DMS153 treated with DMSO at 0.1 percent for 48 hours (cell line): ENCODE measurements at regions not wholly inside any gene's neighbourhood (a gene's known extent, or its start where the extent isn't known, plus 50 kb on each side); places are given as distances from the start of the nearest gene placed in this dataset.
"Not testable (repeated sequence)": the region's sequence is repeated elsewhere in the genome, so short reads cannot be mapped to it uniquely, and the experiment has no call there.

Experiments
- DNase-seq: peaks from one replicate; lab custom pipeline; 2025; ENCODE audit not compliant: unreplicated experiment; lab: John Stamatoyannopoulos, UW

- DNase-seq: no peak
Observed at GRCh38 chr3:178099862-178100261, 436.4 kb upstream of the KCNMB2 start.

DNA sequence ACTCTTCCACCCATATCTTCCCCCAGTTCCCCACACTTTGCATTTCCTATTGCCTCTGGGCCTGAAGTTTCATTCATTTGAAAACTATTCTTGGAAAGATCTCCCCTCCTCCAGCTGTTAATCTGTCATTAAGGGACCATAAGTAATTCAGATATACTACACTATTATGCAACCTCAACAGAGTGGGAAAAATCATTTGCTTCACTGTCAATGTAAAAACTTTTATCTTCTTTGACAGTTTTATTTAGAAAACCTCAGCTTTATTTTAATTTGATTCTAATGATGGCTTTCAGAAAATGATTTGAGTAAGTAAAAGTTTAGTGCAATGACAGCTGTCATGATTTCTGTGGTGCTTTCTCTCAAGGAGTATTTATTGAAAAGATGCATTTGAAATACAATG lies 435.3 kb upstream of the KCNMB2 start:
- no peak for DNase-seq

- DNase-seq: no peak
Observed at GRCh38 chr3:178103140-178103539, 433.1 kb upstream of the KCNMB2 start.

DNA sequence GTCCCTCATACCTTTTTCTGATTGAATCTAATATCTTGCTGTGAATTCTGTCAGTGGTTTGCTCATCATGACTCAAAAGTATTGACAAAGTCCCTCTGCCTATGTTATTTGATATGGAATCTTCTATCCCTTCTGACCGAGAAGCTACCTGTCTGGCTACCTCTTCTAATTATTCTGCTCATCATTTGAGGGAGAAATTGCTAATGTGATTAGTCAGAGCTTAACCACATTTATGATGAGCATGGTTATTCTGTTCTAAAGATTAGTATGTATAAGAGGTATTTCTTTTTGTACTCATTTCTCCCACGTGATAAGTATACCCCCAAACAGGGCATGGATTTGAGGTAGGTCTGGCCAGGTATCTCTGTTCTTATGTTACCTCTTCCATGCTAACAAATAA lies 428.4 kb upstream of the KCNMB2 start:
- DNase-seq: no peak

DNA sequence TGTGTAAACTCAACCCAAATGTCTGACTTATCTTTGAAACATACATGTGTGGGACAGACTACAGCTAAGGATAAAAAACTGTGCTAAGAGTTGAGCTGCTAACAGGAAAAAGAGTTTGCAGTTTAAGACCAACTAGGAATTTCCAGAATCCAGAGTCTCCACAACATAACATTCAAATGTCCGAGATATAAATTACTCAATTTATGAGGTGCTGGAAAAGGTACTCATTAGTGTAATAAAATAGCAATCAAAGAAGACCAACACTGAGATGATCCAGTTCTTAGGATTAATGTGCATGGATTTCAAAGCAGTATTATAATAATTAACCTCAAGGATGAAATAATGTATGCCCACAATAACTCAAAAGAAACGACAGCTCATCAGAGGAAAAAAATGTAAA lies 426.5 kb upstream of the KCNMB2 start:
- DNase-seq: no peak

GRCh38 chr3:178112134-178112533 lies 424.1 kb upstream of the KCNMB2 start:
- no peak for DNase-seq

GRCh38 chr3:178112552-178112951 lies 423.7 kb upstream of the KCNMB2 start:
- DNase-seq: not testable (repeated sequence)

- DNase-seq: no peak
Observed at GRCh38 chr3:178117641-178118040, 418.6 kb upstream of the KCNMB2 start.

DNA sequence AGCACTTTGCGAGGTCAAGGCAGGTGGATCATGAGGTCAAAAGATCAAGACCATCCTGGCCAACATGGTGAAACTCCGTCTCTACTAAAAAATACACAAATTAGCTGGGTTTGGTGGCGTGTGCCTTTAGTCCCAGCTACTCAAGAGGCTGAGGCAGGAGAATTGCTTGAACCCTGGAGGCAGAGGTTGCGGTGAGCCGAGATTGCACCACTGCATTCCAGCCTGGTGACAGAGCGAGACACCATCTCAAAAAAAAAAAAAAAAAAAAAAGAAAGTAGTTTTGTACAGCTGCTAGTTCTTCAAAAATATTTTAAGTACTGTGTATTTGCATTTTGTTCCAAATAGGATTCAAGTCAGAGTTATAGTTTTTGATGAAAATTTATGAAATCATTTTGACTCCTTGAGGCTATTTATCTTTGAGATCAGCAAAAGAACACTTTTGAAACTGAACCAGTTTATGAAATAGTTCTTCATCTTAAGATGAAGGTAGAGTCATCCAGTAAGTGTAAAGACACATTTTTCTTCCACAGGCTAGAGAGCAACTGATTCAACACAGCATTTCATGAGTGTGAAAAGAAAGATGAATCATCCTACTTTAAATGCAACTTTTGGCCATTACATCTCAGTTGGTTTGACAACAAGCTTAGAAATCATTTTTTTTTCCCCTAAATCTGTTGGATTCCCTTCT lies 416.5 kb upstream of the KCNMB2 start:
- DNase-seq: not testable (repeated sequence)

- no peak for DNase-seq
Observed at GRCh38 chr3:178120367-178120766, 415.9 kb upstream of the KCNMB2 start.

GRCh38 chr3:178126686-178127085 lies 409.6 kb upstream of the KCNMB2 start:
- DNase-seq: no peak

DNA sequence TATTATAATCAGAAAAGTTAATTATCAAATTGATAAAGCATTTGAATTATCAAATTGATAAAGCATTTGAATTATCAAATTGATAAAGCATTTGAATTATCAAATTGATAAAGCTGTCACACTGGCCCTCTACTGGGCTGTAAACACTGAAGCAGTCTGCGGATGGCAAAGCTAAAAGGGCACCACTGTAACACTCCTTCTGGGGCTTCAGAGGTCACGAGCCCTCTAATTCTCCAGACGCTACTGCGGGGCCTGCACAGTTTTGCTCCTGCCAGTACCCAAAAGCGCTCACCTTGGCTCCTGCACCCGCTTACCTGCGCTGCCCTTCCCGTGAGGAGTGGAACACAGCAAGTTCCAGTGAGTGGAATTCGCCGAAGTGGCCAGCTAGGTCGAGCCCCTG lies 409.0 kb upstream of the KCNMB2 start:
- no peak for DNase-seq

- DNase-seq: no peak
Observed at GRCh38 chr3:178129109-178129508, 407.1 kb upstream of the KCNMB2 start.

DNA sequence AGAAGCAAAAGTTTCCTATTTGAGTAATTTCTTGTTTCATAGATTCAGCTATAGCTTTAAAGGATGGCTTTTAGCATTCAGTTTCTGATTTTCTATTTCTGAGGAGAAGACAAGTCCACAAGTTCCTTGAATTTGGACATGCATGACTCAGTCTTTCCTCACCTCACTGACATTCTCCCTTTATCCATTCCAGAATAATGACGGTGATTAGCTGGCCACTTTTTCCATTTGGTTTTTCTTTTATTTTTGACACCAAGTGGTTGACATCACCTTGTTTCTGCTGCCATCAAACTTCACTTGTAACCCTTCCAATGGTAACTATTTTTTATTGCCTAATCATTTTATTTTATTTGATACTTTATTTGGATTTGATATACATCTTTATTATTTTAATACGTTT lies 404.4 kb upstream of the KCNMB2 start:
- no peak for DNase-seq

DNA sequence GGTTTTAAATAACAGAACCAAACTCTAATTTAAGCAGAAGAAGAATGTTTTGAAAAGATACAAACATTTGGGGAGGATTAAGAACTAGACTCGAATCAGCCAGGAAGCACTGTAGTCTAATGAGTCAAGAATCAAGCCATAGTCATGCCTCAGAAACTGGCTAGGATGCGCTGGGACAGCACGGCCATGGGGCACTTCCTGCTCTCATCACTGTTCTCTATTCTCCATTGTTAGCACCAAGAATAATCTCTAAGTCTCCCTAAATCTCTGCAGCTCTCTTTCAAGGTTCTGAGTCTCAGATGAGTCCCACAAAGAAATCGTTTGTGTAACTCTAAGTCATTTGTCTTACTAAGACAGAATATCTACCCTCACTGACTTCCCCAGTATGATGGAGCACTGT lies 399.0 kb upstream of the KCNMB2 start:
- no peak for DNase-seq

- DNase-seq: no peak
Observed at GRCh38 chr3:178137831-178138230, 398.4 kb upstream of the KCNMB2 start.

GRCh38 chr3:178139116-178139515 lies 397.1 kb upstream of the KCNMB2 start:
- no peak for DNase-seq

DNA sequence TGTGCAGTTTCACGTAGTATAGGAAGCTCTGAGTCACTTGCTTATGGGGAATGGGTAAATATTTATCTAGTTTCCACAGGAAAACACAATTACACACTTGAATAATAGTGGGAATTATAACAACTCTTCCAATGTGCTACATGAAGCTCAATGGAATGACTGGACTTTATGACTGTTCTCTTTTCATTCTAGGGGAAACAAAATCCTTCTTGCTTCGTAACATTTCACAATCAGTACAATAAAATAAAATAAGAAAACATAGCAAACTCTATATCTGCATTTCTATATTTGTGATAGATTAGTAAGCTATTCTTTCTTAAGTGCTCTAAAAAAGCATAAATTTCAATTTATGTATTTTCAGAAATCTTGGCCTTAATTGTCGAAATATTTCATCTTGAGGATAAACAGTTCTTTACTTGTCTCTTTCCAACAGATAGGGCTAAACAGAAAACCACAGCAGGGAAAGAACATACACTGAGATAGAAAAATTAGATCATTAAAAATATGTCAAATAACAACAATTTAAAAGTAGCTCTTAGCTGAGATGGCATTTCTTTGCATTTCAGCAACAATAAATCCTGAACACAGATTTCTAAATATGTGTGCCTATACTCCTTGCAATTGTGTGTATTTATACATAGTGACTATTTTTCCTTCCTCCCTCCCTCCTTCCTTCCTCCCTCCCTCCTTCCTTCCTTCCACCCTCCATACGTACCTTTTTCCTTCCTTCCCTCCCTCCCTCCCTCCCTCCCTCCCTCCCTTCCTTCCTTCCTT lies 395.5 kb upstream of the KCNMB2 start:
- DNase-seq: peak; percentile 58

DNA sequence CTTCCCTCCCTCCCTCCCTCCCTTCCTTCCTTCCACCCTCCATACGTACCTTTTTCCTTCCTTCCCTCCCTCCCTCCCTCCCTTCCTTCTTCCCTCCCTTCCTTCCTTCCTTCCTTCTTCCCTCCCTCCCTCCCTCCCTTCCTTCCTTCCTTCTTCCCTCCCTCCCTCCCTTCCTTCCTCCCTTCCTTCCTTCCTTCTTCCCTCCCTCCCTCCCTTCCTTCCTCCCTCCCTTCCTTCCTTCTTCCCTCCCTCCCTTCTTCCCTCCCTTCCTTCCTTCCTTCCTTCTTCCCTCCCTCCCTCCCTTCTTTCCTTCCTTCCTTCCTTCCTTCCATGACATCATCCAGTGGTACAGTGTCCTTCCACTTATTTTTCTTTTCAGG lies 394.9 kb upstream of the KCNMB2 start:
- DNase-seq: not testable (repeated sequence)

DNA sequence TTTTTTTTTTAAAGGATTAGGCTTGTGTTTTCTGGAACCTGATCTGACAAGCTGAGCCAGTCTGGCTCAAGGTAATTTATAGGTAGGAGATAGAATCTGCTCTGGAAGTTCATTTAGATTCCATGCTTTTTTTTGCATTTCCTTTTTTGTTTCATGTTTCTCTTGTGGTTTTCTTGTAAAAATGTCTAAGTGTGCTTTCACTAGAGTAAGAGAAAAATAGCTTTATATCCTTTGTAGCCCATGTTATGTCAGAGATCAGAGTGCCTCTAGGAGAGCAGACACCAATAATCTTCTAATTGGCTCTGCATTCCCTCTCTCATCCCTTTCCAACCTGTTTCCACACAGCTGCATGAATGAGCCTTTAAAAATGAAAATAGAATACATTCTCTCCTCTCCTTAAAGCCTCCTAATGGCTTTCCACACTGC lies 389.8 kb upstream of the KCNMB2 start:
- DNase-seq: no peak

DNA sequence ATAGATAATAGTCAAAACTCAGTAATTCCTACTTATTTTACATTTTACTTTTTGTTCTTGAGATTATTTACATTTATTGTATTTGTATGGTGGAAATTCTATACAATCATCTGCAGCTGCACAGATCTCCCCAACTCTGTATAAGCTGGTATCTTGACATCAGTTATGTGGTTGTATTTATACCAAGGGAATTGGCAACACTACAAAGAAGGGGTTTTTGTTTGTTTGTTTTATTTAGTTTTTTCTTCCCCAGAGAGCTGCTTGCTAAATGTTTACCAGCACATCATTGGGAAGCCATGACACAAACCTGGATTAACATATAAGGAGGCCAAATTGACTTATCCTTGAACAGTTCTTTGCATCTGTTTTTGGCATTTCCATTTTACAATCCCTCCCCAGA lies 389.2 kb upstream of the KCNMB2 start:
- DNase-seq: no peak

GRCh38 chr3:178152031-178152806 lies 384.0 kb upstream of the KCNMB2 start:
- no peak for DNase-seq
